ENCODE measurements at regions not wholly inside any gene's neighbourhood (a gene's known extent, or its start where the extent isn't known, plus 50 kb on each side); places are given as distances from the start of the nearest gene placed in this dataset.

GRCh38 chr21:24941316-24942185 lies 665.7 kb downstream of the MRPL39 start:
- Histone ChIP-seq H3F3A (ENCODE audit: insufficient read depth, low read length, poor library complexity, severe bottlenecking) (no peaks in the 10 kb centered on the region), H3K36me3 (ENCODE audit: insufficient read depth, low read length) (no peaks in the 10 kb centered on the region), H3K79me2 (replicated peaks; ENCODE audit: insufficient read depth, low read length) (no peaks in the 10 kb centered on the region), H2AFZ (ENCODE audit: low read depth, low read length) (no peak overlapping the region), H3K27ac (ENCODE audit: low read length) (no peak overlapping the region), H3K9ac (ENCODE audit: low read length) (no peak overlapping the region), H4K20me1 (ENCODE audit: insufficient read depth) (no peaks in the 10 kb centered on the region), H3K4me3 (ENCODE audit: low read length) (no peak overlapping the region), H3K27me3 (ENCODE audit: insufficient read depth, low read depth, low read length) (no peaks in the 10 kb centered on the region), H3K9me2 (ENCODE audit: insufficient read depth, low read length) (no peaks in the 10 kb centered on the region), H3K4me2 (ENCODE audit: low read length) (no peak overlapping the region), H3K9me3 (ENCODE audit: low read length) (no peaks in the 10 kb centered on the region)
- TF ChIP-seq RAD21 (conservative IDR thresholded peaks at IDR 0.05) (no peak), MXI1 (conservative IDR thresholded peaks at IDR 0.05; ENCODE audit: poor library complexity, severe bottlenecking) (no peak), REST (IDR thresholded peaks at IDR 0.05; ENCODE audit: borderline replicate concordance) (no peak), TAF1 (IDR thresholded peaks at IDR 0.05; ENCODE audit: low read depth) (no peak), POLR2AphosphoS5 (IDR thresholded peaks at IDR 0.05) (no peak), EP300 (conservative IDR thresholded peaks at IDR 0.05; ENCODE audit: poor library complexity, severe bottlenecking) (no peak), CTCF (IDR thresholded peaks at IDR 0.05; ENCODE audit: poor library complexity, severe bottlenecking) (no peak)

GRCh38 chr21:24939291-24939690 lies 668.0 kb downstream of the MRPL39 start:
- TF ChIP-seq CTCF (IDR thresholded peaks at IDR 0.05; ENCODE audit: poor library complexity, severe bottlenecking) (no peak), EZH2 (IDR thresholded peaks at IDR 0.05; ENCODE audit: borderline replicate concordance, insufficient read depth, low read length, poor library complexity, severe bottlenecking) (no peak), MXI1 (conservative IDR thresholded peaks at IDR 0.05; ENCODE audit: poor library complexity, severe bottlenecking) (no peak), POLR2AphosphoS5 (IDR thresholded peaks at IDR 0.05) (no peak), TAF1 (IDR thresholded peaks at IDR 0.05; ENCODE audit: low read depth) (no peak), SMC3 (conservative IDR thresholded peaks at IDR 0.05; ENCODE audit: poor library complexity) (no peak), REST (IDR thresholded peaks at IDR 0.05; ENCODE audit: borderline replicate concordance) (no peak), EP300 (conservative IDR thresholded peaks at IDR 0.05; ENCODE audit: poor library complexity, severe bottlenecking) (no peak), RAD21 (conservative IDR thresholded peaks at IDR 0.05) (no peak)
- H4K20me1 ChIP-seq (ENCODE audit: insufficient read depth): no peaks in the 10 kb centered on the region
- H2AFZ ChIP-seq (ENCODE audit: low read depth, low read length): no peak overlapping the region
- no peaks in the 10 kb centered on the region for H3F3A ChIP-seq (ENCODE audit: insufficient read depth, low read length, poor library complexity, severe bottlenecking)
- no peaks in the 10 kb centered on the region for H3K36me3 ChIP-seq (ENCODE audit: insufficient read depth, low read length)
- no peak overlapping the region for H3K4me3 ChIP-seq (ENCODE audit: low read length)
- H3K4me2 ChIP-seq (ENCODE audit: low read length): no peak overlapping the region
- no peaks in the 10 kb centered on the region for H3K27me3 ChIP-seq (ENCODE audit: insufficient read depth, low read depth, low read length)
- no peak overlapping the region for H3K27ac ChIP-seq (ENCODE audit: low read length)
- H3K9me2 ChIP-seq (ENCODE audit: insufficient read depth, low read length): no peaks in the 10 kb centered on the region
- H3K79me2 ChIP-seq (replicated peaks; ENCODE audit: insufficient read depth, low read length): no peaks in the 10 kb centered on the region
- H3K9ac ChIP-seq (ENCODE audit: low read length): no peak overlapping the region
- no peaks in the 10 kb centered on the region for H3K9me3 ChIP-seq (ENCODE audit: low read length)

Data from neural cell (in vitro differentiated cells).